ENCODE measurements at regions not wholly inside any gene's neighbourhood (a gene's known extent, or its start where the extent isn't known, plus 50 kb on each side); places are given as distances from the start of the nearest gene placed in this dataset.

GRCh38 chr11:17141156-17141555 is 63.7 kb upstream of the RPS13 start:
- no TSS peak for BruUV-seq (replicated peaks)
- H3K4me1 ChIP-seq (ENCODE audit: insufficient read depth, low read length, poor library complexity, severe bottlenecking): no peaks in the 10 kb centered on the region
- ChIA-PET CTCF (ENCODE audit: unreplicated experiment) (no interaction called here), POLR2A (interaction anchor here (0.7 to 1.2 kb wide), 2 partner anchors 8 to 21 kb away, joined by 3 to 5 read pairs; no protein-coding TSS in a partner anchor)
- H3K27ac ChIP-seq (ENCODE audit: low read depth, low read length, poor library complexity, severe bottlenecking): no peak overlapping the region
- H3K79me2 ChIP-seq (ENCODE audit: insufficient read depth, low read depth, low read length): no peaks in the 10 kb centered on the region
- H4K20me1 ChIP-seq (ENCODE audit: insufficient read depth, low read length): no peaks in the 10 kb centered on the region
- H2AFZ ChIP-seq (ENCODE audit: low read length): no peak overlapping the region
- TF ChIP-seq EZH2phosphoT487 (IDR thresholded peaks at IDR 0.05; ENCODE audit: borderline replicate concordance, low read depth, low read length): no peak
- TF ChIP-seq CTCF (conservative IDR thresholded peaks at IDR 0.05; ENCODE audit: low read length): no peak
- no peak for DNase-seq (ENCODE audit: low spot score)
- no peaks in the 10 kb centered on the region for H3K9me3 ChIP-seq (ENCODE audit: low read length)
- no peaks in the 10 kb centered on the region for H3K9me2 ChIP-seq (ENCODE audit: insufficient read depth, low read length)
- H3K36me3 ChIP-seq (ENCODE audit: insufficient read depth, low read length): peaks cover 44% of the 10 kb centered on the region
- H3K4me2 ChIP-seq (ENCODE audit: low read length): no peak overlapping the region
- intact Hi-C loops (cut with micrococcal nuclease; ENCODE audit: unreplicated experiment): no loop called here
- no peak overlapping the region for H3K4me3 ChIP-seq (ENCODE audit: low read depth, low read length, poor library complexity, severe bottlenecking)

- Histone ChIP-seq H3K4me3 (ENCODE audit: low read depth, low read length, poor library complexity, severe bottlenecking) (no peak overlapping the region), H3K9me2 (ENCODE audit: insufficient read depth, low read length) (no peaks in the 10 kb centered on the region), H2AFZ (ENCODE audit: low read length) (no peak overlapping the region), H3K27ac (ENCODE audit: low read depth, low read length, poor library complexity, severe bottlenecking) (no peak overlapping the region), H3K79me2 (ENCODE audit: insufficient read depth, low read depth, low read length) (no peaks in the 10 kb centered on the region), H3K36me3 (ENCODE audit: insufficient read depth, low read length) (peaks cover 43% of the 10 kb centered on the region), H3K9me3 (ENCODE audit: low read length) (no peaks in the 10 kb centered on the region), H3K4me1 (ENCODE audit: insufficient read depth, low read length, poor library complexity, severe bottlenecking) (no peaks in the 10 kb centered on the region), H3K4me2 (ENCODE audit: low read length) (no peak overlapping the region), H4K20me1 (ENCODE audit: insufficient read depth, low read length) (no peaks in the 10 kb centered on the region)
- ChIA-PET POLR2A (interaction anchor here (1.7 kb wide), 1 partner anchor 18 kb away, joined by 4 read pairs; no protein-coding TSS in a partner anchor), CTCF (ENCODE audit: unreplicated experiment) (no interaction called here)
- TF ChIP-seq CTCF (conservative IDR thresholded peaks at IDR 0.05; ENCODE audit: low read length): no peak
- TF ChIP-seq EZH2phosphoT487 (IDR thresholded peaks at IDR 0.05; ENCODE audit: borderline replicate concordance, low read depth, low read length): no peak
- intact Hi-C loops (cut with micrococcal nuclease; ENCODE audit: unreplicated experiment): no loop called here
- BruUV-seq (replicated peaks): no TSS peak
- DNase-seq (ENCODE audit: low spot score): no peak
These were observed 61.1 kb upstream of the RPS13 start for GRCh38 chr11:17138562-17138961.

GRCh38 chr11:17135916-17136683 is 58.6 kb upstream of the RPS13 start:
- no peaks in the 10 kb centered on the region for H3K79me2 ChIP-seq (ENCODE audit: insufficient read depth, low read depth, low read length)
- no peaks in the 10 kb centered on the region for H4K20me1 ChIP-seq (ENCODE audit: insufficient read depth, low read length)
- BruUV-seq (replicated peaks): no TSS peak
- H2AFZ ChIP-seq (ENCODE audit: low read length): no peak overlapping the region
- H3K4me1 ChIP-seq (ENCODE audit: insufficient read depth, low read length, poor library complexity, severe bottlenecking): no peaks in the 10 kb centered on the region
- H3K27ac ChIP-seq (ENCODE audit: low read depth, low read length, poor library complexity, severe bottlenecking): no peak overlapping the region
- peaks cover 54% of the 10 kb centered on the region for H3K36me3 ChIP-seq (ENCODE audit: insufficient read depth, low read length)
- H3K4me2 ChIP-seq (ENCODE audit: low read length): no peak overlapping the region
- intact Hi-C loops (cut with micrococcal nuclease; ENCODE audit: unreplicated experiment): no loop called here
- H3K4me3 ChIP-seq (ENCODE audit: low read depth, low read length, poor library complexity, severe bottlenecking): no peak overlapping the region
- TF ChIP-seq CTCF (conservative IDR thresholded peaks at IDR 0.05; ENCODE audit: low read length) (no peak), EZH2phosphoT487 (IDR thresholded peaks at IDR 0.05; ENCODE audit: borderline replicate concordance, low read depth, low read length) (no peak)
- ChIA-PET POLR2A (no interaction called here), CTCF (ENCODE audit: unreplicated experiment) (no interaction called here)
- no peaks in the 10 kb centered on the region for H3K9me3 ChIP-seq (ENCODE audit: low read length)
- H3K9me2 ChIP-seq (ENCODE audit: insufficient read depth, low read length): no peaks in the 10 kb centered on the region
- no peak for DNase-seq (ENCODE audit: low spot score)

All from OCI-LY7 (cell line).